Kidney glomerular epithelial cell (primary cell): ENCODE measurements at regions not wholly inside any gene's neighbourhood (a gene's known extent, or its start where the extent isn't known, plus 50 kb on each side); places are given as distances from the start of the nearest gene placed in this dataset.

Source experiments
- DNase-seq: peaks from one replicate; lab custom pipeline; 2025; lab: John Stamatoyannopoulos, UW

DNA sequence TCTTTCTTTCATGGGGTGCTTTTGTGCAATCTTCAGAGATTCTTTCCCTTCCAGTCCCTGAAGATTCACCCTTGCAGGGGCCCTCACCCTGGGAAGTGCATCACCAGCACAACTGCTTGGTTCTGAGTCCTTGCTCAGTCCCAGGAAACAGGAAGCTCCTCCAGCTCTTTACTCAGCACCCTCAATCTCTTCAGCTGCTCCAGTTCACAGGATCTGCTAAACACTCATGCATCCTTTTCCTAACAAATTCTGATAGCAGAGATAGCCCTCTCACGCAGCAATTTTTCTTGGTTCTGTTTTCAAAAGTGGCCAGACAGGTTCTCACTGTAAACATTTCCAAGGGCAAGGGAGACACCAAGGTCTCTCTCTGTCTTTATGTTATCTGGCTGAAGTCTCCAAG lies 823.1 kb downstream of the LIG4 start:
- DNase-seq, result no peak

DNA sequence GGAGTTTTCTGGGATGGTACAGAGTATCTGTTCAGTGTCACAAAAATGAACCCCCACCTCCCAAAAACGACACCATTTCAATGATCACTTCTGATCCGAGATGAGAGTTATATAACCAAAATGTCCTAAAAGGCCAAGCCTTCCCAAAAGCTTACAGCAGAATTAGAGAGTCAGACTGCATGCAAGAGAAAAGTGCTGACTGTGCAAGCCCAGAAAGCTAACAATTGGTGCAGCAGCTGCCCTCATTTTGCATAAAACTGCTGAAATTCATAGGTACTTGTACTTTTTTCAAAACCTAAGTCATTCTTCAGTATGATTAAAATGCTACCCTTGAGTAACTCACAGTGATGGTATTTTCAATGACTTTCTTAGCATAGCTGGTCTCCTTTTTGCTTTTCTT lies 819.6 kb upstream of the ARGLU1 start:
- no peak for DNase-seq

DNA sequence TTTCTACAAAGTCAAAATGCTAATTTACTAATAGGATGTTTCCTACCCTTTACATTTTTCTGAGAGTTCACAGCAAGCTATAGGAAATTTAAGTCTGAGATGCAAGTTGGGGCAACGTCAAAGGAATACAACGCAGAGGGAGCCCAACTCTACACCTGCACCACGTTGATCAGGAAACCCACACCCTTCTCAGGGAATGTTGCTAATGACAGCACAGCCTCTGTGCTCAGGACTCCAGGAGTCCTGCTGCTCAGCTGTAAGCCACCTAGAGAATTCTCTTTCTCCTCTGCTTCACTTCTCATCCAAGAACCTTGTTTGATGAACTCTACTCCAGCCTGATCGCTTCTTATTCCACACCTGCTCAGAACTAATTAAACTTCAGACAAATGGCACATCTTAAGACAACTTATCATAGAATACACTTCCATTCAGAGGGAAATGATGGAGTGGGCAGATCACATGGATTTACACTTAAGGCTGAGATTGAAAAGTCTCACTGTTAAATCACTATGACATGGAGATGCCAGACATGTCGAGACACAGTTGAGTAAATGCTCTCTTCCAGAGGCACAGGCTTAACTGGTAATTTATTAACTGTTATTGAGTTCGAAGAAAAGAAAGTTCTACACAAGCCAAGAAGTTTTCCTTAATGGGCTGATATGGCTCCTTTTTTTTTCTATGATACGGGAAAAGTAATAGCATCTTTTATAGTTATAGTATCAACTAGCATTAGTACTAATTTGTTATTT lies 811.6 kb upstream of the ARGLU1 start:
- peak; percentile 46 for DNase-seq

DNA sequence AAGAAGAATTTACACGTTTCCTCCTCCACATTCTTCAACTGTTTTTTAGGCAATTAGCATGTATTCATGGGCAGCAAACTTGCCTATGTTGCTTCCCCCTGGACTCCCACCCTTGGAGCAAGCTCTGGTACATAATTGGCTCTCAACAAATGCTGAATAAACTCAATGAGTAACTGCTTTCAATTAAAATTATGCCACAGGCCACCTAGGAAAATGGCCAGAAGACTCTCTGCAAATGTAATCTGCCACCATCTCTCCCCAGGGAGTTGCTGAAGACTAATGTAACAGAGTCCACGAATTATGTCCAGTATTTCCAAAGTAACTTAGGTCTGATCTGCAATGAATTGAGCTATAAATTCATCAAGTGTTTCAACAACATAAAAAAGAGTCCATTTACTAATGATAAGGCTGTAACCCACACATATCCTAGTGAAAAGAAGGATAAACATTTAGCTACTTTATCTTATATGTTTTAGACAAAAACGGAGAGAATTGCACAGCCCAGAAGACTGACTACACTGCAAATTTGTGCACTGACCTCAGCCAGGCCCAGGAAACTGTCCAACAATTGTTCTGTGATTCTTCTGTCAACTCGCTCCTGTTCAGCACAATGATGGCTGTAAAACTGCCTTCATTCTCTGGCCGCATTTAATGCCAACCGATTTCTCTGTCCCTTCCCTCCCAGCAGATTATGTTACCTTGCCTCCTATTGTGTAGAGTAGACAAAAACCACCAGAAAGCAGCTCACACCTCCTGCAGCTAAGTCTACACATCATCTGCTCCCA lies 808.6 kb upstream of the ARGLU1 start:
- no peak for DNase-seq

DNA sequence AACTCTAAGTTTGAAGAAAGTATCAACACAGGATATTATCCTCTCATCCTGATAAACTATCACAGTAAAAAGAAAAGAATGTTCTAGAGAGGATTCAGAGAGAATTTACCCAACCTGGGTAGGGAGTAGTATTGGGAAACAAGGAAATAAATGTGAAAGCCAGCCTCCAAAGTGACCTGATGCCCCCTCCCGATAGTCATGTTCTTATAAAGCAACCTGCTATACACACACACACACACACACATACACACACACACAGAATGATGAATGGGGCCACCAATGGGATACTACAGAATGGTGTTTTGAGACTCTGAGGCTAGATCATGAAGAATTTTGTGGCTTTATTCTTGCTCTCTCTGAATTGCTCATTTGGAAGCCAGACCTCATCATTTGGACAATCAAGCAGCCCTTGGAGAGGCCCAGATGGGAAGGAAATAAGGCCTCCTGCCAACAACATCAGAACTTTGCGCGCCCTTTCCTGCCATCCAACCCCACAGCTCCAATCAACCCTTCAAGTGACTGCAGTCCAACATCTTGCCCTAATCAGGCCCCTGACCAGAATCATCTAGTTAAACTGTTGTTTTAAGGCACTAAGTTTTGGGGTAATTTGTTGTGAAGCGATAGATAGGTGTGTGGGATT lies 807.9 kb upstream of the ARGLU1 start:
- no peak for DNase-seq

DNA sequence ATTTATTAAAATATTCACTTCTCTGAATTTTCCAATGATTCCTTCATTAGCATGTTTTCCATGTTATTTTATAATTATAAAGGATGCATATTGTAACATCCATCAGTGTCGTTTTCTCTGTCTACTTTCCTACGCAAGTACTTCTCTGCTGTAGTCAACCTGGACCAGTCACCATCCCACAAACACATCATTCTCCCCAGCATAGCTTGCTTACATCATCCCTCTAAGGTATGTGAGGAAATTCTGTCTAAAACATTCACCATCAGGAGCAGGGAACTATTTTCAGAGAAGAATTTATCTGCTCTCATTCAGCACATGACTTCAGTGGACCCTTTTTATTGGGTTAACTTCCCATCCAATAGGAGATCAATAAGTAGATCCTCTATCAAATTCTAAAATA lies 806.1 kb upstream of the ARGLU1 start:
- no peak for DNase-seq

DNA sequence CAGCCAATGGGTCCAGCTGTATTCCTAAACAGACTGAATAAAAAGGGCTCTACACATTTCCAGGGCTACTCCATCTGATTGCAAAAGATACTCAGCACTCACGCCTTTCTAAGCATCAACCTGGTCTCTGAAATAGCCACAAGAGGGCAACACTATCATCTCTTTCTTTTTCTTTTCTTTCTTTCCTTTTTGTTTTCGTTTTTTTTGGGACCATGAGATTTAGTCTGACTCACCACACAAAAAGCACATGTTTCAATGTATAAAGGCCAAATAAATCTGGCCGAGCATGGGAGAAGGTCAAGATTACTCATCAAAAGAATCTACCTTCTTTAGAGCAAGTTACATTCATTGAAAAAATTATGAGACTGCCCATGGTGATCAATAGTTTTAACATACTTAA lies 805.6 kb upstream of the ARGLU1 start:
- peak; percentile 87 for DNase-seq

DNA sequence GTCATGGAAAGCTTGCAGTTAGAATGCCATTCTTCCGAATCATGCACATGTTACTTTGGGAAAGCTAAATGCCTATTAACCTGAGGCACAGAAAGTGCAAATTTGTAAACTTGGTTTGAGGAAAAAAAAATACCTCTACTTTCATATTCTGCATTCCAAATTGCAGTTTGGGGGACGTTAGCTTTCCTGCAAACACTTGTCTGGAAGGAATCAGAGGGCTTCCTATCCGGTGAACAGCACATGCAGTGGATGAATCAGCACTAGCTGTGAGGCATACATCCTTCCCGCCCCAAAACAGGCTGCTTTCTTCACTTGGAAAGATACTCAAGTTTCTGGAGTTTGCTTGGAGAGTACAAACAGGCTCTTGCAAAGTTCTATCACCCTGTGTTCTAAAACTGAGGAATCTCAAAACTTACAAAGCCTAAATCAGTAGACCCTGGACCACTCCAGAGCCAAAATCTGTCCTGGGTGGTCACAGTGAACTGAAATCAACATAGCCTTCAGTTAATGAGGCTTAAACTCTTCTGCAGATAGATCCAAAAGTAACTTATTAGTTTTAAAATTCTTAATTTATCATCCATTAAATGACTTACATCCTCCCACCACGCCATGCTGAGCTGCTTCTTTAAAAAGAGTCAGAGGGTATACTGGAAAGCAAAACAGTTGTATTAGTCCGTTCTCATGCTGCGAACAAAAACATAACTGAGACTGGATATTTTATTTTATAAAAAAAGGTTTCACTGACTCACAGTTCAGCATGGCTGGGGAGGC lies 802.3 kb upstream of the ARGLU1 start:
- peak; percentile 92 for DNase-seq

DNA sequence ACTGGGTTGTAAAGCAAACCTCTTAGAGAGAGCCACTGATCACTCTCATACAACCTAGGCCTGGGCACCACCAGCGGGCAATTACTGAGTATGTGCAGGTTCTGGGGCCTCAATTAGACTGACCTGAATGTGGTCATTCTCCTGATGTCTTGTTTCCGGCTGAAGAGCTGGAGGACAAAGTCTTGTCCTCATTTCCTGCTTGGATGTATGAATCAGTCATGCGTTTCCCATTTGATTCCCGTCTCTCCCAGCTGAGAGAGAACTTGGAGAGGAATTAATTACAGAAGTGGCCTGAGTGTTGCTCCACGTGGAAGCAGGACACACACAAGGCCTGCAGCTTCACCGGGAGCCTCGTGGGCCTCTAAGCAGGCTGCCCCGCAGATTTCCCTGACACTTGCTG lies 799.3 kb upstream of the ARGLU1 start:
- DNase-seq, result peak; percentile 20

DNA sequence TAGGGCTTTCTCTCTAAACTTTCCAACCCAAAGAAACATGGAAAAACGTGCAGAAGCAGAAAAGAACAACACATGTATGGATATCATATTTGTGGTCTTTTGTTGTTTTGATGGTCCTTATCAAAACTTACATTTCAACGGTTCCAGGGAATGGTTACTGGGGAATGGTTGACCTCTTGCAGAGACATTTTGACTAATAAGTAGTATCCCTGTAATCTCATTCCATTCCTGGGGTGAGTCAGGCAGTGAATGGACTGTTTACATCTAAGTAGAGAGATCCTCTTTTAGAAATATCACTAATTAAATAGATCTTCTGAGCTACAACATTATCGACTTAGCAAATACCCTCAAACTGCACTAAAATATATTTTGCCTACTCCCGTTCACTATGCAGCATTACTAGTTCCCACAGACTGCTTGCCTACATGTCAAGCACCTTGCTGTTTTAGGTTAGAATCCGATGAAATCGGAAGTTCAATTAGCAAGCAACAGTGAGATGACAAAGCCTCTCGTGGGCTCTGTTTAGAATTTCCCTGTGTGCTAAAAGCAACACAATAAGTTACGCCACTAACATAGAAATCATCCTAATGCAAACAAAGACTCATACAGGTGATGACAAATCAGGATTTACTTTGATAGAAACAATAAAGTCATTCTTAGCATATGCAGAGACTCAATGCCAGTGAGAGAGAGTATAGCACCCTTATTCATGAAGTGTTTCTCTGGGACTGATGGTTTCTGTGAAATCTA lies 797.7 kb upstream of the ARGLU1 start:
- peak; percentile 36 for DNase-seq

DNA sequence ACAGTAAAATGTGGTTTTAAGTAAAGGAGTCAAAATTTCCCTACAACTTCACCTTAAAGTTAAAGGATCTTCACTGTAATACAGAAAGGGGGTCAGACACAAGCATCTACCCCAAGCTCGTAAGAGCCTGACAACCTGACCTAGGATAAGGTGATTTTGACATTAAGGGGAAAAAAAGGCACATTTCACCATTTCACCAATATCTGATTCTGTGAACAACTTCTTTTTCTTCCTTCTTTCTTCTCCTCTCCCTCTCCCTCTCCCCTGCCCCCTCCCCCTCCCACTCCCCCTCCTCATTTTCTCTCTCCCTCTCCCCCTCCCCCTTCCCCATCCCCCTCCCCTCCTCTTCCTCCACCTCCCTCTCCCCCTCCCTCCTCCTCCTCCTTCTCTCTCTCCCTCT lies 796.7 kb upstream of the ARGLU1 start:
- no peak for DNase-seq

DNA sequence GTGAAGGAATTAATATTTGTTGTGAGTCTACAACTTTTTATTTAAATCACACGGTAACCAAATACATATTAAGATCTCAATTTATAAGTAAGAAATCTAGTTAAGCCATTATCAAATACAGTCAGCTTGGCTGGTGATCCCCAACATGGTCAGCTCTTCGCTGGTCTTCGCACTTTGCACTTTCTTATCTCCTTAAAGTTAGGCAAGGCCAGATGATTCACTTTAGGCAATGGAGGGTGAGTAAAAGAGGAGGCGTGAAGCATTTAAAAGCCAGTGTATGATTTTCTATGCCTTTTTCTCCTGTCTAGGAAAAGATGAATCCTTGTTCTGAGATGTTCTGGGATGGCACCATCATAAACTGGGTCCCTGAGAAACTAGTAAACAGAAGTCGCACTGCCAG lies 793.7 kb upstream of the ARGLU1 start:
- no peak for DNase-seq

DNA sequence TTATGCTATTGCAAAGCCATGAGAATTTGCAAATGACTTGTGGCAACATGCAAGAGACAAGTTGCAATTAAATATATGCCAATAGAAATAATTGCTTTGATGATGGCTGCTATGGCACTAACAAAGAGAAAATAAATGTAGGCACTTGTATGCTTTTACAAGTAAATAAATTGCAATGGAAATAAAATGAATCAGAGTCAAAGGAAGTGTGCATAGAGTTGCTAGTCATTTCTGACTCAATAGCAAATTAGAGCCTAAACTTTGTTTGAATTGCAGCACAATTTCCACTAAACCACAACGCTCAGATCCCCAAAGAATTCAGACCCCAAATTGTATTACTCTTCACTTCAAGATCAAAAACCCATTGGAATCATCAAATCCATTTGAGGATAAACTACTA lies 792.1 kb upstream of the ARGLU1 start:
- no peak for DNase-seq

DNA sequence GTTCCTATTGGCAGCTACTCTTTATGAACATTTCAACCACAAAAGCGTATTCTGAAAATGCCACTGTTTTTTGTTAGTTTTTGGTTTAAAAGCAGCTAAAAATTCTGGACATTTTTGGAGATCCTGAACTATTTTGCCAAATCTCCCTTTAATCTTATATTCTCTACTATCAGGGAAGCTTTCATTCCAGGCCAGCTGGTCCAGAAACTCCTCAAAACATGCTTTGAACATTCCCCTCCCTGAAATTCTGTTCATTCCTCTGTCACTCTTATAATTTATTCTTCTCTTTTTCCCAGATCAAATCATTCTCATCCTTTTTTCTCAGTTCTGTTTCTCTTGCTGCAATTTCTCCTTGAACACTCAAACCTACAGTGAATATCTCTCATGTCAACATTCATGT lies 790.9 kb upstream of the ARGLU1 start:
- DNase-seq, result peak; percentile 4

DNA sequence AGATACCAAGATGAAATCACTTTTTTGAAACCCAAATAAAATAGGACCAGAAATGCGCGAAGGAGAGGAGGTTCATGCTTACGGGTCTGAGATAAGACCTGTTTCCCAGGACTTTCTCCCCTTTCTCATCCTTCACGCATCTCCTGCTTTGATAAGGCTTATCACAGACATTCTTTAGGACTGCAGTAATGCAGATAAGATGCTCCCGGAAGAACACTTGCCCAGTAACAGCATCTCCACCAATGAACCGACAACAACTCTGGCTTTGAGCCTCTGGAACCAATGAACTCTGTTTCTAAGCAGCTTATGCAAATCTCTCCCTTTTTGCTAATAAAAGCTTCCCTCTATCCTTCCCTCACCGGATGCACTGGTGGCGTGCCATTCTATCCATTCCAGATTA lies 783.4 kb upstream of the ARGLU1 start:
- DNase-seq, result peak; percentile 8

DNA sequence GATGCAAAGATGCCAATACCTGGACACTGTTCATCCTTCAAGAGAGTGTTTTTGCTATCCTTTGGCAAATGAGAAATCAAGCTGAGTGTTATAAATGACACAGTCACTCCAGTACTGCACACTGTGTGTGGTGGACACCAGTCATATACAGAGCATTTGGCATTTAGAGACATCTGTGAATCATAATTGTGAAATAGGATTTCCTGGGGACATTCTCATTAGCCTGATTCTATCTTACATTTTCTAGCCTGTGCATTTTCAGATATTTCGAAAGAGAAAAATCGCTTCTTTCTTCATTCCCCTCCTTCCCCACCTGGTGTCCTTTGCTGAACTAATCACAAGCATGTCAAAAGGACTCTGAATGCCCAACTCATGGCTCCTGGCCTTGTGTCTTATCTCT lies 781.0 kb upstream of the ARGLU1 start:
- DNase-seq, result peak; percentile 70

DNA sequence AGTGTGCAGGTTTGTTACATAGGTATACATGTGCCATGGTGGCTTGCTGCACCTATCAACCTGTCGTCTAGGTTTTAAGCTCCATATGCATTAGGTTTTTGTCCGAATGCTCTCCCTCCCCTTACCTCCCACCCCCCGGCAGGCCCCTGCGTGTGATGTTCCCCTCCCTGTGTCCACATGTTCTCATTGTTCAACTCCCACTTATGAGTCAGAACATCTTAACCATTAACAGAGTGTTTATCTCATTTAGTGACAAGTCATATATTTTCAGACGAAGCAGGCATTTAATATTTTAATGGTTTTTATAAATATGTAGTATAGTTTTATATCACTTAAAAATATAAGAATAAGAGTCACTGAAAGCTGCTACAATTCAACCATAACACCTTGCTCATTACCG lies 780.5 kb upstream of the ARGLU1 start:
- peak; percentile 70 for DNase-seq

DNA sequence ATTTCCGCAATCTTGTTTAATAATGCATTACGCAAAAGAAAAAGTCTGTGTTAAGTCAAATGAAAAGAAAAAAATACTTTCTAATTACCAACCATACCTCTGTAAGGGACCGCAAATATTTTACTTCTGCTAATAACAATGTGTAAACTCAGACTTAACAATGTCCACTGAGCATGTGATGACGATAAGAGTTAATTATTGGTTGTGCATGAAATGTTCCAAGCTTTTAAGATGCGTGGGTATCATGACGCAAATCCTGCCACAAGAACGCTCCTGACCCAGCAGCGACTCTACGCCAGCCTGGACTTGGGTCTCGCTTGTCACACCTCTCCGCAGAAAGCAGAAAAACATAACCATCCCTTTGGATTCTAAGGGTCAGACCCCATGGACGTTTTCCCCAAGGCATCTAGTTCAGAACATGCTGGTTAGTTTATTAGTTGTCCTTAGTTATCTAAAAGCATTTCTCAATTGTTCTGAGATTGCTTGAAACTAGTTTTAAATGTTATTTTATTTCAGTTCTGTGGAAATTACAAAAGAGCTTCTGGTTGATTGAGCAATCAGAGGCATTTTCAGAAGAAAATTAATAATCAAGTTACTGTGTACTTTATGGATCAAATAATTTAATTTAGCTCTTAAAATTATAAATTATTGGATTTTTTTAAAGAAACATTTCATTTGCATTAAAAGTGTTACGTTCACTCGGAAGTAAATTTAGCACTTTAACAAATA lies 779.9 kb upstream of the ARGLU1 start:
- DNase-seq, result no peak

DNA sequence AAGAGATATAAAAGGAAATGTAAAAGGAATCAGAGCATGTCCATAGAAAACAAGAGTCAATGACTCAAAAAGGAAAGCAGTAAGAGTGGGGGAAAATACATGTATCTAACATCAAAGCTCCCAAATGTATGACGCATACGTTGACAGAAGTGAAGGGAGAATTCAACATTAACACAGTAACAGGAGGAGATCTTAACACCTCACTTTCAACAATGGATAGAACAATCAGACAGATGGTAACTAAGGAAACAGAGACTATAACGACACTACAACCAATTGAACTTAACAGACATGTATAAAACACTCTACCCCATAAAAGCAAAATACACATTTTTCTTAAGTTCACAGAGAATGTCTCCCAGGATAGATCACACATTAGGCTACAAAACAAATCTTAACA lies 774.8 kb upstream of the ARGLU1 start:
- DNase-seq, result no peak

DNA sequence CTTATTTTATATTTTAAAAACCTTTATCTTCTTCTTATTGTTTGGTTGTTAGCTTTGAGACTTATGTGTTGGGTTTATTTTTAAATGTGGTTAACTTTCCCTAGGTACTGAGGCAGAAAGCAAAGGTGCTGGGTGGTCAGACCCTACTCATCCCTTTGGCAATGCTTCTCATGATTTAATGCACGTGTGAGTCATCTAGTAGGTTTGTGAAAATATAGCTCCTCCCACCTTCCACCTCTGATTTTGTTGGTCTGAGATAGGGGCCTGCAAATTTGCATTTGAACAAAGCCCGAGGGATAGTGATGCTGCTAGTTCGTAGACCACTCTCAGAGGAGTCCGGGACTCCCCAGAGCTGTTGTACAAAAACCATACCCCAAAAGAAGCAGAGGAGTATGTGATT lies 771.3 kb upstream of the ARGLU1 start:
- peak; percentile 48 for DNase-seq

DNA sequence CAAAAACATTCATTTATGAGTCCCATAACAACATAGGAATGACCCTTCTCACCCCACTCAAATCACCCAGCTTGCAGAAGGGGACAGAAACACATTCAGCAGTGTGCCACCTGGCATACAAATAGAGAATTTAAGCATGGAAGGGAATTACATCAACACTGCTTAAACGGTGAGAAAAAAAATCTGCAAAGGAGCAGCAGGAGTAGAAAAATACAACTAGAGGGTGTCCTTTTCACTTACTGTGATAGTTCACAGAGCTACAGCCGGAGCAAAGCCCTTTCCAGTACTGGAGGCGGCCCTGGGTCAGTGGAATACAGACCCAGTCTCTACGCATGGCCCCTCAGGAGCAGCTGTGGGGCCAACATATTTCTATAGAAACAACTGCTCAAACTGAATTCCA lies 764.3 kb upstream of the ARGLU1 start:
- no peak for DNase-seq
